WI38 (cell line): ENCODE measurements at regions not wholly inside any gene's neighbourhood (a gene's known extent, or its start where the extent isn't known, plus 50 kb on each side); places are given as distances from the start of the nearest gene placed in this dataset.
"Not testable (repeated sequence)": the region's sequence is repeated elsewhere in the genome, so short reads cannot be mapped to it uniquely, and the experiment has no call there.

Experiments
- H3K4me3 ChIP-seq: 2 replicates; pipeline ENCODE4 v1.5.1; 2011; ENCODE audit warnings: low read depth, mild to moderate bottlenecking, control low read depth, low read length
- CTCF ChIP-seq: IDR thresholded peaks from 2 replicates; pipeline ENCODE4 v1.5.1; 2012; ENCODE audit warnings: low read depth, mild to moderate bottlenecking, control low read depth, low read length

- no peak overlapping the region for H3K4me3 ChIP-seq
- TF ChIP-seq CTCF, result no peak
Observed at GRCh38 chr18:30800800-30801199, 241.7 kb downstream of the DSC3 start.

GRCh38 chr18:30792051-30792450 is 250.5 kb downstream of the DSC3 start:
- no peak overlapping the region for H3K4me3 ChIP-seq
- TF ChIP-seq CTCF, result no peak

- not testable (repeated sequence) for H3K4me3 ChIP-seq
Observed at GRCh38 chr18:30788411-30788991, 254.0 kb downstream of the DSC3 start.

- H3K4me3 ChIP-seq, result no peak overlapping the region
- no peak for TF ChIP-seq CTCF
Observed at GRCh38 chr18:30787410-30787809, 255.1 kb downstream of the DSC3 start.

GRCh38 chr18:30781601-30782000 is 260.9 kb downstream of the DSC3 start:
- TF ChIP-seq CTCF, result no peak
- no peak overlapping the region for H3K4me3 ChIP-seq

- H3K4me3 ChIP-seq, result no peak overlapping the region
- no peak for TF ChIP-seq CTCF
Observed at GRCh38 chr18:30775629-30776028, 266.9 kb downstream of the DSC3 start.

GRCh38 chr18:30772170-30772569 is 270.4 kb downstream of the DSC3 start:
- not testable (repeated sequence) for H3K4me3 ChIP-seq

- TF ChIP-seq CTCF, result no peak
- H3K4me3 ChIP-seq, result no peak overlapping the region
Observed at GRCh38 chr18:30766053-30766452, 276.5 kb downstream of the DSC3 start.
